ENCODE measurements at regions not wholly inside any gene's neighbourhood (a gene's known extent, or its start where the extent isn't known, plus 50 kb on each side); places are given as distances from the start of the nearest gene placed in this dataset.

DNA sequence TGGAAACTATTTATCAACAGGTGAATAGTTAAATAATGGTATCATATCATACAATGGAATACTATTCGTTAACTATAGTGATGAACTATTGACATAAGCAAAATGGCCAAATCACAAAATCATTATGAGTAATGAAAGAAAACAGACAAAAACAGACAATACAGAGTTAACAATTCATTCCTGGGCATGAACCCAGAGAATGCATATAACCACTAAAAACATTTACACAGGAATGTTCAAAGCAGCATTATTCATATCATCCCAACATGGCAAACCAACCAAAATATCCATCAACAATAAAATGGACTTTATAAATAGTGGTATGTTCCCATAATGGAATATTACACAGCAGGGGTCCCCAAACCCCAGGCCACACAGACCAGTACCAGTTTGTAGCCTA is 131.2 kb upstream of the CYP1B1 start:
- no peak for DNase-seq (ENCODE audit: low read depth in 2 of 2)

DNA sequence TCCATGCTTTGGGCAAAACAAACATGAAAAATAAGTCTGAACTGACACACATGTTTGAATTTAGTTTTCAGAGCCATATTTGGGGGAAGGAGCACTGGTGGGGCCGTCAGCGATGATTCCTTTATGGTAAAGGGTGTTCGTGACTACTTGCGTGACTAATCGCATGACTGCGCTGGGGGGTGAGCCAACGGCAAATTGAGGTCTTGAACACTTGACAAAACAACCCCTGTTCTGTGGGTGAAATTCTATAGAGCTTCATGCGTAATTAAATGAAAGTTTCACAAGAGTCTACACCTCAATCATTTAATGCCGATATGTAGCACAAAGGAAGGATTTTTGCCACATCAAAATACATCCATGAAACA is 127.5 kb upstream of the CYP1B1 start:
- no peak for DNase-seq (ENCODE audit: low read depth in 2 of 2)

DNA sequence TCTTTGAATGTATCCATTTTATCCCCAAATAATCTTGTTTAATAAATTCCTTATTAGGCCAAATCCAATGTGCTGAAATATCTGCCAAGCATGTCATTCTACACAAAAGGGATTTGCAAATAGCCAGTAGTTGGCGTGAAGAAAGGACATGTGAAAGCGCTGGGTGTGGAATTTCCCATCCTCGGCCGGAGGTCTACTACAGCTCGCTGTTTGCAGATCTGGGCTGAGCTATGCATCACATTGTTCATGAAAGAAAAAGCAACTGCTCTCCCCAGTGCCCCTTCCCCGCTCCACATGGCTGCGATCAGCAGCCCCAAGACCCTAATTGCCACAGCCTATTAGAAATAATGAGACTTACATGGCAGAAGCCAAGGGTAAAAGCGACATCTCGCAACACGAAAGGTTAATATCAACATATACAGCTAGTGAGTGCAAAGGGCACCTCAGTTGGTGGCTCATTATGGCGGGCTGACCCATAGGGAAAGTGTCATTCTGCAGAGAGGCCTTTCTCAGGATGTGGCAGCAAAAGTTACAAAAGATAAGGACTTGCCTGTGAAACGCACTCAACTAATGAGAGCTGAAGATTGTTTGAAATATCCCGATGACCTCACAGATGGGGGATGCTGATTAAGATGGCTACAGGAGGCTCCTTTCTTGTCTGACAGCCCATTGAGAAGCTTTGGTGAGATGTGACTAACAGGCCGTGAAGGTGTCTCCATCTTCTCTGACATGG is 126.9 kb upstream of the CYP1B1 start:
- no peak for DNase-seq (ENCODE audit: low read depth in 2 of 2)

DNA sequence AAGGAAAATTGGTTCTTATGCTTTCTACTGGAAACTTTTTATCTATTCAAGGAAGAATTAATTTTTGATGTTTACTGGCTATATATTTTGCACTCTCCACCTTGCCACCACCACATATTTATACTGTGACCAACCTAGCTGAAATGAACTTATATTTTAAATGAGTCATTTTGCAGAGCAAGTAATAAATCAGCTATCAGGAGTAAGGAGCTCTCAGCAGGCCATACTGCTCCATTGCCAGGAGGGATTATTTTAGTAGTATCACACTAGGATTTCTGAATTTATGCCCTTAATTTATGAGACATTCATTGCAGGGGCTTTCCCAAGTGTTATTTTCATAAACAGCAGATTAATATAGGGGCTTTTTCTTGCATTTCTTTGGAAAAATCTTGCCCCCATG is 125.8 kb upstream of the CYP1B1 start:
- DNase-seq (ENCODE audit: low read depth in 2 of 2) = no peak

DNA sequence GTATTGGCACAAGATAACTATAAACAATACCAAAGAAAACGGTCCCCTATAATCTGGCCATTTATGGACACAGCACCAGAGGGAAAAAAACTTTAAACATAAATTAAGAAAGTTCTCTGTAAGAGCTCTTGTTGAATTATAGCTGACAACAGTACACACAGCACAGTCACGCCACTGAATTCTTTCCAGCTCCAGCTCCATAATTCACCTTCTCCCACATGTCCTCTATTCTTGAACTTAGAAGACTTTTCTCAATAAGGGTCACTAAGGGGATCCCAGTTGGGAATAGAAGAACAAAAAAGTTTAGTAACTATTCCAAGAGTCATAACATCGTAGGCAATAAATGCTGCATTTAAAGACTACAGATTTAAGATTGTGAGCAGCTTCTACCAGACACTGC is 124.6 kb upstream of the CYP1B1 start:
- no peak for DNase-seq (ENCODE audit: low read depth in 2 of 2)

DNA sequence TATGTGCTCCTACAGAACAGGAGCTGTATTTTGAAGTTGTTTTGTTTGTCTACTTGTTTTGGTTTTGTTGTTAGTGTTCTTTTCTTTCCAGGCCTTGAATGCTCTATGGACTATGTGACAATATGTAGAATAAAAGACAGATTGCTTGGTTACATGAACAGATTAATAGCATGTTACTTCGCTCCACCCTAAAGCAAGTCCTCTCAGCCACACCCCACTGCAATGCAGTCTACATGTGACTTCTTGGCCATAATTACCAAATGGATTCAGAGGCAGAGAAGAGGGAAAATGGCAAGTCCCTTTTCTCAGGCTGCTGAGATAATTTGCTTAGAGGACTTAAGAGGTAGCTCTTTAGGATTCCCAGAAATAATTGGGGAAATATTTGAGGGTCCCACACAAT is 123.2 kb upstream of the CYP1B1 start:
- DNase-seq (ENCODE audit: low read depth in 2 of 2) = no peak

DNA sequence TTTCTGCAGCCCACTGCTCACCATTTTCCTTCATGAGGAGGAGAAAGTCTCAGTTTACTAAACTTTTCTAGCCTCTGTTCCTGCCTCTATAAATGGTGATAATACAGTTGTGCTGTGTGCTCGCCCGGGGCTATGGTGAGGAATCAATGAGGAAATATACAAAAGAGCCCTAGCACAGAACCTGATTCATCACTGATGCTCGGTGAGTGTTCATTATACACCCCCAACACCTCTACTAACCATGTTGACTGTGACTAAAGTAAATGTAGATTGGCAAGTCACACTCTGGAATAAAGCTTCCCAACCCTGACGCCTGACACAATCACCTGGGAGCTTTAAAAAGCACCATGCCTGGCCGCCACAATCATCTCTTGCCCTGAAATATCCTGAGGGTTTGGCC is 118.8 kb upstream of the CYP1B1 start:
- no peak for DNase-seq (ENCODE audit: low read depth in 2 of 2)

DNA sequence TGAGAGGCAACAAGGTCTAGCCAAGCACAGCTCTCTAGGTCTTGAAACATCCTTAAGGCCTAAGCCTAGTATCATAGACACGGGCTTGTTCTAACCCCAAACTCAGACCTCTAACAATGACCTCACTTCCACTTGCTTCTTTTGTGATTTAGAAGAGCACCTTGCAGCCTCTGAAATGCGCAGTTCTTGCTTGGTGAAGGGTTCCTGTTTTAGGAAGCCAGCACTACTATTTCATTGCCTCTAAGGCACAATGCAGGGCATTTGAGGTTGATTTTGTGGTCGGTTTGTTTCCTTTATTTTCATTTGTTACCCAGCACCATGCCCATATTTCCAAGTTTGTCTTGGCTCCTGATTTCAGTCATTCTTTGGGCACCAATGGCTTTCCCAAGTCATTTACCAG is 117.0 kb upstream of the CYP1B1 start:
- DNase-seq (ENCODE audit: low read depth in 2 of 2) = no peak

DNA sequence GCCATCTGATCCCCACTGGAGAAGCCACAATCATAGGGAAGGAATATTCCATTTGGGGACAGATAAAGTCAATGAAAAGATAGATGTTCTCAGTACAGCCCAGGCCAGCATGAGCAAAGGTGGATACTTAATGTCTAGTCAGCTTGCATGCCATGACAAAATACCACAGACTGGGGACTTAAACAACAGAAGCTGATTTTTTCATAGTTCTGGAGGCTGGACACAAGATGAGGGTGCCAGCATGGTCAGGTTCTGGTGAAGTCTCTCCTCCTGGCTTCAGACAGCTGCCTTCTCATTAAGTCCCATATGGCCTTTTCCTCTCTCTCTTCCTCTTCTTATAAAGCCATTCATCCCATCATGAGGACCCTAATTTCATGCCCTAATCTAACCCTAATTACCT is 116.1 kb upstream of the CYP1B1 start:
- no peak for DNase-seq (ENCODE audit: low read depth in 2 of 2)

DNA sequence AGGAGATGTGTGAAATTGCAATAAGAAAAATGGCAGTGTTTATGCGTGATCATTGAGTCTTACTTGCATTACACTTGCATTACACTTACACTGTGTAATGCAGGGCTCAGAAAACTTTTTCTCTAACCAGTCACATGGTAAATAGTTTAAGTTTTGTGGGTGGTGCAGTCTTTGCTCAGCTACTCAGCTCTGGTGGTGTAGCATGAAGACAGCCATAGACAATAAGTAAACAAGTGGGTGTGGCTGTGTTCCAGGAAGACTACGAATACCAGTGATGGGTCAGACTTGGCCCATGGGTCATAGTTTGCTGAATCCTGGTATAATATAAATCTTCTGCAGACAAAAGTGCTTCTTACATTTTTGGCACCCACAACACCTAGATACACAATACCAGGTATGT is 115.6 kb upstream of the CYP1B1 start:
- DNase-seq (ENCODE audit: low read depth in 2 of 2) = no peak

DNA sequence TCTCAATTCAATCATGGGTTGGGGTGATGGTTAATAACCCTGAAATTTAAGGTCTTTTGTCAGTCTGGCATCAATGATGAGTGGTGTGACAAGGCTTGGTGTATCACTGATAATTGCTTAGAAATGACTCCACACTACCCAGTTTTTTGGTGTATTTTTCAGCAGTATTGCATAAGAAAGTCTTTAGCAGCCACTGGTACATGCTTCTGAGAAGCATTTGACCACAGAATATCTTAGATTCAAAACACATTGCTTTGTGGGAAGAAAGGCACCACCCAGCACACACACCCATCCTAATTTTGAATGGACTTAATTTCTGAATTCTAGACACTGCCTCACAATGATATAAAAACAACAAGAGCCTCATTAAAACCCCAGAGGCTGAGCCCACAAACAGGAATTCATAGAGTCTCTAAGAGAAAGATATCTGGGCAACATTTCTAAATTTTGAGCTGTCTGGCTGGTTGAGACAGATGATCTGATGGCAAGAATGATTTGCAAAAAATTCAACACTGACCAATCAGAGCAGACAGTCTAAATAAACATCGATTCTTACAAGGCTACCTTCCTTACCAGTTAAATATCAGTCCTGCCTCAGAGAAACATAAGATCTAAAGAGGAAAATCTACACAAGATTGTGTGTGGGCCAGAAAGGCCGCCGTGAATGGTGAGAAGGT is 114.7 kb upstream of the CYP1B1 start:
- DNase-seq (ENCODE audit: low read depth in 2 of 2) = no peak

DNA sequence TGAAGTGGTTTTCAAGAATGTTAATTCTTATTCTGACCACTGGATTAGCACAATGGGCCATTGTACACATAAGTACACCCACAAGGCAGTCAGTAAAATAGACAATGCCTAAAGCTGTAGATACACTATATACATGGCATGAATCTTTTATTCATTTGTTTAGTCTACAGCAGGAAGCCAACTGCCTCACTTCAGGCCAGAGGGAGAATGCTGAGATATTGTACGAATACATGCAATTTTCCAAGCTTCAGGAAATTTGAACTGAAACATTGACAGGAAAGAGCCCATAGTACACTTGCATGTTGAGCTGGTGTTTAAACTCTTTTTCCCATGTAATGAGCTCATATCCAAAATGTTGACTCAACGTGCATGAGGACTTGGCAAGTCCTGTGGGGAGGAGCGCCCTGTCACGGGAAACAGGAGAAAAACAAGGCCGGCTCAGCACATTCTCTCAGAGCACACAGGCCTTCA is 111.6 kb upstream of the CYP1B1 start:
- peak; percentile 76 to 78 for DNase-seq (ENCODE audit: low read depth in 2 of 2)

DNA sequence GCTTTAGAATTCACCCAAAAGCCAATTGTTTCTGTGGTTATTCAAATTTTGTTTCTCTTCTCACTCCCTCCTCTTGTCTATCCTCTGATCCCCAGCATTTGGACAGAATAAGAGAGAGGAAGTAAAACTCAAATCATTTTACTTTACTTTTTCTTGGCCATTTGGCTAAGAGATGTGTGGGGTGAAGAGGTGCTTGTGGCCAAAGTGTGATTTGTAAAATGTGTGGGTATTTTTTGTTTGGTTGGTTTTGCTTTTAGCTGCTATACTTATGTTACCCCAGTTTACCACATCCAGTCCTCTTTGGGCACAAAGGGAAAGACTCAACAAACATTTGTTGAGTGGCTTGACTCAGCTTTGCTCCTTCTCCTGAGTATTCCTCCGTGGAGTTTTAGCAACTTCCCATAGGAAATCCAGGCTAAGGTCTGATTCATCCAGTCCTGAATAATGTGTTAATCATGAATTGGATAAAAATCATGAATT is 109.1 kb upstream of the CYP1B1 start:
- peak in 1 of 2 donors; percentile 23 for DNase-seq (ENCODE audit: low read depth in 2 of 2)

DNA sequence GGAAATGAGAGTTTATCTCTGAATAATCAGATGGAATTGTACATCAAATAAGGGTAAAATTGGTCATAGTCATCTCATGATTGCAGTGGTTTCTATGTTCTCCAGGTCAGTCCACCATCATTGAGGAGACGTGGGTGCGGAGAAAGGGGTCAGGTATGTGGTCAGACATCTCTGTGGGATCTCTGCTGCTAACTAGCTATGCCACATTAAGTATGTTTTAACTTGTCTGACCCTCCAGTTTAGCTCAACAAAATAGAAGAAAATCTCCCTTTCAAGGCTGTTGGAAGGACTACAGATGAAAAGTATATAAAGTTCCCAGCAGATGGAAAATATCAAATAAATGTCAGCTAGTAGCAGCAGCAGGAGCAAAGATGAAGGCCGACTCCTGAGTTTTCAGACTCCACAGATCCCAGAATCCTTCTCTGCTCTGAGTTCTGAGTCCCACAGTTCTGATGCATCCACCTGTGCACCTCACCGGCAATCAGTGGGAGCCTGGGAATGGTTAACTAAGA is 106.6 kb upstream of the CYP1B1 start:
- no peak for DNase-seq (ENCODE audit: low read depth in 2 of 2)

DNA sequence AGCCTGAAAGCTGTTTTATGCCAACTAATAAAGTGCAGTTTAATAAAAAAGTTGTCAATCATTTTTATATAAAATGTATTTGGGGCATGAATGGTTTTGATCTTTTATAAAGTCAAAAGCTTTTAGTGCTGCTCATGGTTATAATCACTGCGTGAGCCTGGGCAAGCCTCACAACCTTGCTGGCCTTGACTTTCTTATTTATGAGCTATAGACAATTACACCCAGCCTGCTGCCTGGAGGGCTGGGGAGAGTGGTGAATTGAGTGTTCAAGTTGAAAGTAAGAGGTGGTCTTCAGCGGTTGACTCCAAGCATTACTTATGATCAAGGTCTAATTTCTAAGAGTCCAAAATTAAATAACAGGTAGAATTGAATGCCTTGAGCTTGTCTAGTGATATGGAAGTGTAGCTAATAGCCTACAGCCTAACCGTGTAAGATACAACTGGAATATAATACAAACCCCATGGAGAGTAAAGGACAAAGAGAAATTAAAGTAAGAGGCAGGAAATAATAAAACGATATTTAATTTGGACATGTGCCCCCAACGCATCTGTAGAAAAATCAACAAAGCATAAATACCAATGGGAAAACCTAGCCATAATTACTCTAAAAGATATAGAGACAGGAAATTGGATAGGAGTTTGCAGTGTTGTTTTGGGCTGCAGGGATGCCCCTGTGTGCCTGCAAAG is 106.0 kb upstream of the CYP1B1 start:
- no peak for DNase-seq (ENCODE audit: low read depth in 2 of 2)

DNA sequence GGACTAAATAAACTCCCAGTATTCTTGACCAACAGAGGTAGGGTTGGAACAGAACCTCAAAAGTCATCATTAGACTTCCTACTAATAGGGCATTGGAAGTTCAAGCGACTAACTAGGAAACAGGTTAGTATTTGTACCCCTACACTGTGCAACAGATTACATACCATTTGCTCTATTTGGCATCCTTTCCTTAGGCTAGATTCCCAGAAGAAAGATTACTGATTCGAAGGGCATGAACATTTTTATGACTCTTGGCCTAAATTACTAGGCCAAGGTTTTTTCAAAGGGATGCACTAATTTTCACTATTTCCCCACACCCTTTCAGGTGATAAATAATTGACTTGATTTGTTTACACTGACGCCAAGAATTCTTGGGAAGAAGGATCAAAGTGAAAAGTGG is 104.8 kb upstream of the CYP1B1 start:
- DNase-seq (ENCODE audit: low read depth in 2 of 2) = no peak

DNA sequence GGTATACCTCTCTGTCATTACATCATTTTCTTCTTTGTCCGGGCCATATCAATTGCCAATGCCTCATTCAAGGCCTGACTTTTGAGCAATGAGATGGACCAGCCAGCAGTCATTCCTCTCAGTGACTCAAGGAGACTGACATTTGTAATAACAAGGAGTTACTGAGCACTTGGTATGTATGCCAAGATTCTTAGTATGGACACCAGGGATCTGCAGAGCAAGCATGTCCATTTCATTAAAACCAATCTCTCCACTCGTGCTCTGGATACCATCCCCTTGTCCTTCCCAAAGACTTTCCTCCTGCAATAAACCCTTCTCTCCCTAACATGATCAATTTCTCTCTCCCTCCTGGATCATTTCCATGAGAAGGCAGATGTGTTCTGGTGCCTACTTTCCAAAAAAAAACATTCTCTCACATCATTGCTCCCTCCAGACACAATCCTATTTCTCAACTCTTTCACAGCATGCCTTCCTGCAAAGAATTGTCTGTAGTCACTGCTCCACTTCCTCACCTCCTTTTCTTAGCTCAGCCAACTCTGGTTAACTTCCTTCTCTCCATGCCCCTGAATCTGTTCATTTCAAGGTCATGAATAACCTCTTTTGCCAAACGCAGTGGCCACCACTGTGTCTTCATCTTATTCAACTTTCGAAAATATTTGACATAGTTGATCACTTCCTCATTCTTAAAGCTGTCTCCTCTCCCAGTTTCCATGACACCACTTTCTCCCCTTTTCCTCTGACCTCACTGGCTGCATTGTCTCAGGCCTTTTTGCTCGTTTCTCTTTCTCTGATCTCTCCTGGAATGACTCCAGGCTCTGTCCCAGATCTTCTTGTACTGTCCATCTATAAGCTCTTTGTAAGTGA is 102.8 kb upstream of the CYP1B1 start:
- DNase-seq (ENCODE audit: low read depth in 2 of 2) = peak in 1 of 2 donors; percentile 57

DNA sequence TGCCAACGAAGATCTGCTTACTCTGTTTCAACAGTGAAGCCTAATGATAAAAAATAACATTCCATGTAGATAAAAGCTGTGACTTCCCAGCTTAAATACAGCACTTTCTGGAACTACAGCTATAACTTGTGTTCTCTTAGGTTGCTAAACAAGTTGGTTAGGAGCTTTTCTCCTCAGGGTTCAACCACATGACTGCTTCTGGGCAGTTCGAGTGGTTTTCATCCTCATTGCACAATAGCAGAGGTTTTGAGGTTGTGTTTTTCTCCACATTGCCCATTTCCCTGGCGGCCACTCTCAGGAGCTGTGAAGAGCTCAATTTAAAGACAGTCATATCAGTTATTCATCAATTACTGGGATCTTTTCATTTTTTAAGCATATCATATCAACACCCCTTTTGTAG is 102.2 kb upstream of the CYP1B1 start:
- DNase-seq (ENCODE audit: low read depth in 2 of 2) = no peak

DNA sequence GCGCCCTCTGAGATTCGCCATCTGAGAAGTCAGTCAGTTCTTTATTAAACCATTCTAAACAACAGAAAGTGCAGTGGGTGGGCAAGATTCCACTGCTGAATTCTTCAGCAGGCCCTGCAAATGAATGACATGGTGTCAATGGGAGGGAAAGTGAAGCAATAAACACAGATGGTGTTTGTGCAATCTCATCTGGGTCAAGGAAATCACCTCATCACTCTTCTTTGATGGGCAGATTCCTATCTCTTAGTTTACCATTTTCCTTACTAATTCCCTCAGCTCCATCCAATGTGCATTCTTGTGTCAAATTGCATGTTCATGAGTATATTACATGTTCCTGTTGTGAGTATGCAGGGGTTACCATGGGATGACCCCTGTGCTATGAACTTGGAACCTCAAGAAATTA is 100.7 kb upstream of the CYP1B1 start:
- no peak for DNase-seq (ENCODE audit: low read depth in 2 of 2)

DNA sequence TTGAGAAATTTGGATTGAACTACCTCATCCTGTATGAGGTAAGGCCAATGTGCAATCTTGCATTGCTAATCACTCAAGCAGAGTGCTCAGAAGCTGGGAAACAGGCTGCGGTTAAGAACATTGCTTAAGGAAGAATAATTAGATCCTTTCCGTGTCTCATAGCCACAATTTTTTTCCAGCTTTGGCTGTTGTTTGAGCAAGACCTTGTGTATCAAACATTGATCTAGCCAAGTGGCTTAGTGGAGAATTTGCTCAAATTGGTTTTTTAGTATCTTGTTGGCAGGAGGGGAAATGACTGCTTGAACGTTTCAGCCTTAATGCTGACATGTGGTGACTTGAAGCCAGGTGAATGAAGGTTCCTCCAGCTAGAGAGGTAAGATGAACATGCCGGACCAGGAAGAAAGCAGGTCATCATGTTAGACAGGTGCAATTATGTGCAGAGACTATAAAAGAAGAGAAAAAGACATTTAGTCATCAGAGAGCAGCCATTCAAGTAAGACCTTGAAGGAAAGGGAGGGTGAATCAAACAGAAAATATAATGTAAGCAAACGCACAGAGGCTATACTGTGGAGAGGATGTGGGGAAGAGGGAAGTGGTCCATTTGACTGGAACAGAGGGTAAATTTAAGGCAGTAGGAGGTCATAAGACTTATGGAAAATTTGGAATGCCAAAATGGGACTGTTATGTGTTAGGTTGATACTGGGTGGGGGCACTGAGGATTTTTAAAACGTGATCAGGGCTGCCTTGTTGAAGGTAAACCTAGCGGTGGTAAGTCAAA is 98.9 kb upstream of the CYP1B1 start:
- DNase-seq (ENCODE audit: low read depth in 2 of 2) = no peak

DNA sequence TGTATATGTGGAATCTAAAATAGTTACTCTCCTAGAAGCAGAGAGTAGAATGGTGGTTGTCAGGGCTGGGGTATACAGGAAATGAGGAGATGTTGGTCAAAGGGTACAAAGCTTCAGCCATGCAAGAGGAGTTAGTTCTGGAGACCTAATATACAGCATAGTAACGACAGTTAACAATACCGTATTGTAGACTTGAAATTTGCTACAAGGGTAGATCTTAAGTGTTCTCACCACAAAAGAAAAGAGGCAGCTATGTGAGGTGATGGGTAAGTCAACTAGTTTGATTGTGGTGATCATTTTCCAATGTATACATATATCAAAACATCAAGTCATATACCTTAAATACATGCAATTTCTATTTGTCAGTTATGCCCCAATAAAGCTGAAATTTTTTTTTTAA is 98.2 kb upstream of the CYP1B1 start:
- no peak for DNase-seq (ENCODE audit: low read depth in 2 of 2)

Measured in dermis microvascular lymphatic vessel endothelial cell (primary cell).